Spleen (tissue), 7 donors: ENCODE measurements at regions not wholly inside any gene's neighbourhood (a gene's known extent, or its start where the extent isn't known, plus 50 kb on each side); places are given as distances from the start of the nearest gene placed in this dataset.

Experiments used
- POLR2A ChIP-seq, 3 donors: fragments of 450-650 bp; IDR thresholded peaks; one replicate each; pipeline ENCODE4 v1.5.1; 2017; ENCODE audit warnings: antibody characterized with exemption in 3 of 3, mild to moderate bottlenecking in 1 of 3
- POLR2AphosphoS5 ChIP-seq, 3 donors: sonication (generic); formaldehyde crosslinking; IDR thresholded peaks; one replicate each; pipeline ENCODE4 v1.5.1; 2017; ENCODE audit warnings: antibody characterized with exemption in 3 of 3
- TF ChIP-seq, protein P1 (sequence below), 11 experiments: fragments of 200-600 bp in 7 of 11; fragments of 450-650 bp in 4 of 11; sonication (generic) in 4 of 11; IDR thresholded peaks in 8 of 11; conservative IDR thresholded peaks in 3 of 11; 1 replicate in 7 of 11; 2 replicates in 4 of 11; pipeline versions ENCODE4 v1.4.0 to v1.8.0; 2016 to 2021; ENCODE audit warnings: antibody characterized with exemption in 11 of 11, inconsistent platforms in 4 of 11, mild to moderate bottlenecking in 1 of 11
- donor health status: DM: no; HTN: no; CAD: no; lungs with moderate emphysema.
- donor health status: DM: no; HTN: no; CAD: no.
- donor health status: DM: no; HTN: no; CAD: no.

- TF ChIP-seq, protein P1, sequence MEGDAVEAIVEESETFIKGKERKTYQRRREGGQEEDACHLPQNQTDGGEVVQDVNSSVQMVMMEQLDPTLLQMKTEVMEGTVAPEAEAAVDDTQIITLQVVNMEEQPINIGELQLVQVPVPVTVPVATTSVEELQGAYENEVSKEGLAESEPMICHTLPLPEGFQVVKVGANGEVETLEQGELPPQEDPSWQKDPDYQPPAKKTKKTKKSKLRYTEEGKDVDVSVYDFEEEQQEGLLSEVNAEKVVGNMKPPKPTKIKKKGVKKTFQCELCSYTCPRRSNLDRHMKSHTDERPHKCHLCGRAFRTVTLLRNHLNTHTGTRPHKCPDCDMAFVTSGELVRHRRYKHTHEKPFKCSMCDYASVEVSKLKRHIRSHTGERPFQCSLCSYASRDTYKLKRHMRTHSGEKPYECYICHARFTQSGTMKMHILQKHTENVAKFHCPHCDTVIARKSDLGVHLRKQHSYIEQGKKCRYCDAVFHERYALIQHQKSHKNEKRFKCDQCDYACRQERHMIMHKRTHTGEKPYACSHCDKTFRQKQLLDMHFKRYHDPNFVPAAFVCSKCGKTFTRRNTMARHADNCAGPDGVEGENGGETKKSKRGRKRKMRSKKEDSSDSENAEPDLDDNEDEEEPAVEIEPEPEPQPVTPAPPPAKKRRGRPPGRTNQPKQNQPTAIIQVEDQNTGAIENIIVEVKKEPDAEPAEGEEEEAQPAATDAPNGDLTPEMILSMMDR (IDR thresholded peaks at IDR 0.05 in 8 of 11, conservative IDR thresholded peaks at IDR 0.05 in 3 of 11), result no peak
- TF ChIP-seq POLR2AphosphoS5 (IDR thresholded peaks at IDR 0.05) (no peak), POLR2A (IDR thresholded peaks at IDR 0.05) (no peak)
Observed at GRCh38 chr7:3180604-3181003, 120.4 kb upstream of the SDK1 start.
